ENCODE measurements at regions not wholly inside any gene's neighbourhood (a gene's known extent, or its start where the extent isn't known, plus 50 kb on each side); places are given as distances from the start of the nearest gene placed in this dataset.

DNA sequence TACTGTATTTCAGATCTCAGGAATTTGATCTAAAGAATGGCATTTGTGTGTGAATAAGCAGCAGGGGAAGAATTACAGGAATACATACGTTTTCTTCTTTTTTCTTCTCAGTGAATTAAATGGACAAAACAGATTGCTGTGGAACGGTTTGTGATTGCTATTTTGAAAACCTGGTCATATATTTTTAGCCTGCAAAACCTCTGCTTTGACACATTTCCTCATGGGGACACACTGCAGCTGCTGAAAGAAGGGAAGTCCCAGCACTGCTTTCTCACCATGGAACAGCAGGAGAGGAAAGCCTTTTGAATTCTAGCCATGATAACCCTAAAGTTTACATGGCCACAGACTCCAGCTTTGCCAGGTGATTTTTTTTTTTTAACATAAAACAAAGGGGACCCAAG lies 315.0 kb downstream of the OXSM start:
- no peak for DNase-seq
- no peak overlapping the region for H3K4me3 ChIP-seq
- WGBS, 2 donors, result 14 to 30% methylated on average over 2 of the region's 2 CpGs
- no peaks in the 10 kb centered on the region for H3K4me1 ChIP-seq
- no peak overlapping the region for H3K27ac ChIP-seq
- TF ChIP-seq POLR2A (IDR thresholded peaks at IDR 0.05), result no peak
- no peak for TF ChIP-seq CTCF (IDR thresholded peaks at IDR 0.05)
- H3K9me3 ChIP-seq, result no peaks in the 10 kb centered on the region
- no peaks in the 10 kb centered on the region for H3K27me3 ChIP-seq
- H3K36me3 ChIP-seq (ENCODE audit: low read depth, missing control alignments), result no peaks in the 10 kb centered on the region
- intact Hi-C loops (cut with DNase I; ENCODE audit: low total_unique reads), result no loop called here

DNA sequence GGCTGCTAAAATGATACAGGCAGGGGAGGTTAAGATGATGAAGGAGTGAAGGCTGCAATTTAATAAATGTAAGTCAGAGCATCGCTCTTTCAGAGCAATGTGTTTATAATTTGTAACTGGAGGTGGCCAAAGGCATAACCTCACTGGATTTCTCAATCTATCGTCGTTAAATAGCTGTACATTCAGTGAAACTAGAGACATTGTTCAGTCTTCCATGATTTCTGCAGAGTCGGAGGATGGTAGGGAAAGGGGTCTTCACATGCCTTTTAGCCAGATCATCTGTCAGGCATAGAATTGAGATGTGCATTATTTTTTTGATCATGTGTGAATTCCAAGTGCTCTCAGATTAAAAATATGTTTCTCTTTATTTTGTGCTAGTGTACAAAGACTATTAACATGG lies 315.4 kb downstream of the OXSM start:
- H3K9me3 ChIP-seq, result no peaks in the 10 kb centered on the region
- no peaks in the 10 kb centered on the region for H3K36me3 ChIP-seq (ENCODE audit: low read depth, missing control alignments)
- no peak for DNase-seq
- no peaks in the 10 kb centered on the region for H3K4me1 ChIP-seq
- H3K4me3 ChIP-seq, result no peak overlapping the region
- H3K27me3 ChIP-seq, result no peaks in the 10 kb centered on the region
- H3K27ac ChIP-seq, result no peak overlapping the region
- intact Hi-C loops (cut with DNase I; ENCODE audit: low total_unique reads), result no loop called here
- no peak for TF ChIP-seq POLR2A (IDR thresholded peaks at IDR 0.05)
- TF ChIP-seq CTCF (IDR thresholded peaks at IDR 0.05), result no peak
- 30 to 33% methylated on average over 4 of the region's 4 CpGs for WGBS, 2 donors

DNA sequence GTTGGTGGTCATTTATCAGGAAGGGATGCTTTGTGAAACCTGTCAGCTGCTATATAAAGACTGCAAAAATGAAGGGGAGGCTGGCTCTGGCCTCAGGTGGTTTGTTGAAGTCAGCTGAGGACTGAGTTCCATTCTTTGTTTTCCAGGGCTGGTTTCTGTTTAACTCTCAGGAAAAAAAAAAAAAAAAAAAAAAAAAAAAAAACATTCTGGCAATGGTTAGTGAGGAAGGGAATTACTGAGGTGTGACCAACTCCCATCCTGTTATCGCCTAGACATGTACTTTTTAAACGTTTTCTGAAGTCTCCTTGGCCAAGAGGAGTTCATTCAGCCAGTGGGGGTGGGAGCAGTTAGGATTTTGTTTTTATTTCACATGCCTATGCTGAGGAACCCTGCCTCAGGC lies 316.3 kb downstream of the OXSM start:
- Histone ChIP-seq H3K27me3 (no peaks in the 10 kb centered on the region), H3K36me3 (ENCODE audit: low read depth, missing control alignments) (no peaks in the 10 kb centered on the region), H3K9me3 (no peaks in the 10 kb centered on the region), H3K4me1 (no peaks in the 10 kb centered on the region), H3K4me3 (no peak overlapping the region), H3K27ac (no peak overlapping the region)
- no peak for DNase-seq
- TF ChIP-seq POLR2A (IDR thresholded peaks at IDR 0.05) (no peak), CTCF (IDR thresholded peaks at IDR 0.05) (no peak)
- intact Hi-C loops (cut with DNase I; ENCODE audit: low total_unique reads), result no loop called here
- WGBS, 2 donors, result 35 to 38% methylated on average over 2 of the region's 2 CpGs

- Histone ChIP-seq H3K4me3 (no peak overlapping the region), H3K4me1 (no peaks in the 10 kb centered on the region), H3K27me3 (no peaks in the 10 kb centered on the region), H3K27ac (no peak overlapping the region), H3K9me3 (no peaks in the 10 kb centered on the region), H3K36me3 (ENCODE audit: low read depth, missing control alignments) (no peaks in the 10 kb centered on the region)
- WGBS, 2 donors, result 62 to 65% methylated on average over 2 of the region's 2 CpGs
- TF ChIP-seq CTCF (IDR thresholded peaks at IDR 0.05) (no peak), POLR2A (IDR thresholded peaks at IDR 0.05) (no peak)
- DNase-seq, result no peak
- intact Hi-C loops (cut with DNase I; ENCODE audit: low total_unique reads), result no loop called here
Measured at GRCh38 chr3:26108846-26109489, 319.1 kb downstream of the OXSM start.

GRCh38 chr3:26114851-26115250 lies 325.0 kb downstream of the OXSM start:
- Histone ChIP-seq H3K4me3 (no peak overlapping the region), H3K27me3 (no peaks in the 10 kb centered on the region), H3K27ac (no peak overlapping the region), H3K9me3 (no peaks in the 10 kb centered on the region), H3K4me1 (no peaks in the 10 kb centered on the region), H3K36me3 (ENCODE audit: low read depth, missing control alignments) (no peaks in the 10 kb centered on the region)
- DNase-seq, result no peak
- WGBS, 2 donors, result 52 to 56% methylated on average over 1 of the region's 1 CpG
- intact Hi-C loops (cut with DNase I; ENCODE audit: low total_unique reads), result no loop called here
- TF ChIP-seq POLR2A (IDR thresholded peaks at IDR 0.05) (no peak), CTCF (IDR thresholded peaks at IDR 0.05) (no peak)

Measured in testis (tissue), 2 donors.